ENCODE measurements at regions not wholly inside any gene's neighbourhood (a gene's known extent, or its start where the extent isn't known, plus 50 kb on each side); places are given as distances from the start of the nearest gene placed in this dataset.
"Not testable (repeated sequence)": the region's sequence is repeated elsewhere in the genome, so short reads cannot be mapped to it uniquely, and the experiment has no call there.

GRCh38 chr4:189147005-189147929 lies 793.4 kb upstream of the FRG1 start:
- DNase-seq: no peak

- not testable (repeated sequence) for DNase-seq
These were observed 785.6 kb upstream of the FRG1 start for GRCh38 chr4:189155083-189155482.

DNA sequence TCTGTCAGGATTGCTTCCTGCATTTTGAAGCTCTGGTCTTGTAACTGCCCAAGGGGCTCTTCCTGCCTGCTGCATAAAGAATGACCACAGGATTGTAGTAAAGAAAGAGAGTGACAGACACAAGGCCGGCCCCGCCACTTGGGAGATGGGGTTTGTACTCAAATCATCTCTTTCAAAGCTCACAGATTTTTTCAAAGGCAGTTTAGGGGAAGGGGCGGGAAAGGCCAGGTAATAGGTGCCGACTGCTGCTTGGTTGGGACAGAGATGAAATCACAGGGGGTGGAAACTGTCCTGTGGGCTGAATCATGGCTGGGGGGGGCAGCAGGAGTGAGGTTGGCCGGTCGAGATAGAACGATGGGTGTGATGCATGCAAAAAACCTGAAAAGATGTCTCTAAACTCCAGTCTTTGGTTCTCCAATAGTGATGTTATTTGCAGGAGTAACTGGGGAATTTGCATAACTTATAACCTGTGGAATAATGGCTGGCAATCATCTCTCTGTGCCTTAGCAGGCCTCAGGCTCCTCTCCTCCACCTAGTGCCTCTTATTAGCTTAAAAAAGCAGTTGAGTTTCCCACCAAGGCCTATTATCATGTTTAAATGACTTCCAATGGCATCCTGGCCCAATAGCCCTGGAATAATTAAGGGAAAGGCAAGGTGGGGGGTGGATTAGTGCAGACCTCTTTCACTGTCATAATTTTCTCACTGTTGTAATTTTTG lies 778.4 kb upstream of the FRG1 start:
- no peak for DNase-seq

GRCh38 chr4:189162888-189163287 lies 777.8 kb upstream of the FRG1 start:
- no peak for DNase-seq

GRCh38 chr4:189176002-189176401 lies 764.7 kb upstream of the FRG1 start:
- no peak for DNase-seq

DNA sequence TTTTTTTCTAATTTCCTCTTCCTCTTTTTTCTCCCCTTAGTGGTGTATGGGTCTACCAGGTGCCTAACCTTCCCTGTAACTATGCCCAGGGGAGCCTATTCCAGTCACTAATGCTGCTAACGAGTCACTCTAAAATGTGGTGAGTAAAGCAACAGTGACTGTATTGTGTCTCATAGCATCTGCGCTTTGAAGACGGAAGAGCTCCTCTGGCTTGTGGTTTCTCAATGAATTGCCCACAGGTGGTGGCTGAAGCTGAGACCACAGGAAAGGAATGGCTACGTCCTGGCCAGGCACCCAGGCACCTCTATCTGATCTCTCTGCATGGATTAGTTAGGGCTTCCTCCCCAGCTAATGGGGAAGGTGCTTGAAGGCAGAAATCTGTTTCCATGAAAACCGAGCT lies 763.5 kb upstream of the FRG1 start:
- DNase-seq: no peak

DNA sequence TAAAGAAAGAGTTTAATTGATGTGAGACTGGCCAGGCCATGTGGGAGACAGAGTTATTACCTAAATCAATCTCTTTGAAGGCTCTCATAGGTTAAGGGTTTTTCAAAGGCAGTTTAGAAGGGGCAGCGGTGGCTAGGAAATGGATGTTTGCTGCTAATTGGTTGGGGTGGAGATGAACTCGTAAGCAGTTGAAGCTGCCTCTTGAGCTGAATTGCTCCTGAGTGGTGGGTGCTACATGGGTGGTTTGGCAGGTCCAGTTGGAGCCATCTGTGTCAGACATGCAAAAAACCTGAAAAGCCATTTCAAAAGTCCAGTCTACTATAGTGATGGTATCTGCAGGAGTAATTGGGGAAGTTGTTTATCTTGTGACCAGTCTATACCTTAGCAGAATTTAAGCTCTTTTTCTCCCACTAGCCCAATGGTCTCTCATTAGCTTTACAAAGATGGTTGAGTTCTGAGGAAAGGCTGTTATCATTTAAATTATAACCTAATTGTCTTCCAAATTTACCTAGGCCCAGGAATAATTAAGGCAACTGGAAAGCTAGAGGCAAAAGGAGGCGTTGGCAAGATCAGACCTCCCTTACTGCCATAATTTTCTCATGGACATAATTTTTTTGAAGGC lies 762.4 kb upstream of the FRG1 start:
- DNase-seq: no peak

DNA sequence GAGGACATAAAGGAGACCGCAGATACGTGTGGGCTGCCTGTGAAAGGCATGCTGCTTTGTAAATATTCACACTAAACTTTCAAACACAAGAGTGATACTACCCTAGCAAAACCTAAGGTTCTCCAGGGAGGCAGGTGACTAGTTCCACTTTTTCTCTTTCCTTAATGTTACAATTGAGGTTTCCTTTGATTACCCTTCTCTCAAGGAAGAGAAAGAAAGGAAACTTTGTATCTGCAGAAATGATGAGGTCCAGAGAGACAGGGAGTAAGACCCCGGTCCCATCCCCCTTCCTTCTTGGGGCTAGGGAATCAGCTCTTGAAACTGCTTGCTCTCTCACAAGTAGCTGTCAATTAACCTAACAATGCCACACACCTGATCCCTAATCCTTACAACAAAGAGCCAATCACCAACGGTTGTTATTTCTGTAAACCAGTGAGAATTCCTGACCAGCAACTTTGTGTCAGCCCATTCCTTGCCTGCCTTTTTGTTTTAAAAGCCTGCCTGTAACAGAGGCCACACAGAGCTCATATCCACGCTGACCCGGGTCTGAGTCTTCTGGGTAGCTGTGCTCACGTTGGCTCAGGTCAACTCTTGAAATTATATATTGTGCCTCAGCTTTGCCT lies 754.8 kb upstream of the FRG1 start:
- DNase-seq: no peak

DNA sequence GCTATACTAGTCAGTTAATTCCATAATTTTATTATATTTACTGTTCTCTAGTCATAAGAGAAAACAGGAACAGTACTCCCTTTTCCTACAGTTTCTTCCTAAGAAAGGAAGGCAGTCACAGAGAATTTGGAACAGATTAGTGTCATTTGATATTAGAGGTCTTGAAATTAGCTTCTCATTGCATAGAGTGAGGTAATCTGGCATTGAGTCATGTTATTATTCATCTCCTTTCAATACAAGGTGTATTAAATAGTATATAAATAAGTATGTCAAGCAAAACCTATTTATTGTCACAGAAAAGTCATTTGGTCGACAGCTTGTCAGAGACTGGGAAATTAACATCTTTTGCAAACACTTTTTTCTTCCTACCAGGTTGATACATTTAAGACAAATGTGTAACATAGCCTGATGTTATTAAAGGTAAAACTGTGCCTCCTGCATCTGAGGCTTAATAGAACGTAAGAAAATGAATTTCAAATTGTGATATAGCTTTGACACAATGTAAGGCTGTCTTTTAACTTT lies 753.1 kb upstream of the FRG1 start:
- DNase-seq: no peak

DNA sequence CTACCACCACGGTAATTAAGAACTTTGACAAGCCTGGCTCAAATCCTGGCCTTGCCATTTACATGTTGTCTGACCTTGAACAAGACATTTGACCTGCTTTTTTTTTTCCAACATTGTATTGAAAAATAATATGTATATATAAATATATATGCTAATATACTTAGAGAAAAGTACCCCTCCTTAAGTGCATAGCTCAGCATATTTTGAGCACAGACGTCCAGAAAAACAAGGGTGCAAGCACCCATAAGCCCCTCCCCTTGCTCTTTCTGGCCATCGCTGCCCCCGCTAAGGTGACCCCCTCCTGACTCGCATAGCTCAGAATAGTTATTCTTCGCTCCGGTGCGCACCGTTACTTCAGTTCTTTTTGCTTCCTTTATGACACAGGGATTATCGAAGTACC lies 742.0 kb upstream of the FRG1 start:
- no peak for DNase-seq

DNA sequence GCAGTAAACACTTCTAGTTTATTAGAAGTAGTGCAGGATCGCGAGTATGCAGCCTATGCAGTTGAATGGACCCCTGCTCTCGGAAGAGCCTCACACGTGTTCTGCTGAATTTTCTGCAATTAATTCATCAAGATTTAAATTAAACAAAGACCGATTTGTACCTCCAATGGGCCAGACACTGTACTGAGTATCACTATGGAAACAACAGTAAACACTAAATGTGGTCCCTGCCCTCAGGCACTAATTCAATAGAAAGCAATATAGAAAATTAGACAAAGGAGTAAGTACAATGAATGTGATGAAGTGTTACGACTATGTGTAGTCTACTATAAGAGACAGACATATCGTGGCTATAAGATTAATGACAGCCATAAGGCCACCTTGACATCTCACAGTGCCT lies 740.3 kb upstream of the FRG1 start:
- DNase-seq: no peak

DNA sequence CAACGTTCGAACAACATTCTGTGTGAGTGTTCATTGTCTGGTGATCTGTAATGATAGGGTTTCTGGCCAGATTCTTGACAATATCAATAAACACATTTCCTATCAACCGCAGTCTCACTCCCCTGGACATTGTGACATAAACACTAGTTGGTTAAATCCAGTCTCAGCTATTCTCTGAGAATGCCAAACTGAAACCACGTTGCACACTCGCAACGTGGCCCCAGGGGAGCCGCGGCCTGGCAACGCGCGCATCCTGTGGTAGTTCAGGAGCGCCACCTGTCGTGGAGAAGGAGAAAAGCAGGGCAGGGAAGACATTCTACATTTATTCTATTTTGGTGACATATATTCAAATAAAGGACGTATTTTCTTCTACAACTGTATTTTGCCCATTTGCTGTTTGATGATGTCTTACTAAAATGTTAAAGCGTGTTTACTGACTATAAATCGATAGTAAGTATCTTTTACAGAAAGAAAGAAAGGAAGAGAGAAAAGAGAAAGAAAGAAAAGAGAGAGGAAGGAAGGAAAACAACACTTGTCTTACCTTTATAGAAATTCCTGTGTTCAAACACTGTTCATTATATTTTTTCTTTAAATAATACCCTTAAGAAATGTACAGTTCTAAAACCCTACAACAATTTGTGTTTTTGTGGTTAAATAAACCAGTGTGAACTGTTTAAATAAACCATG lies 738.3 kb upstream of the FRG1 start:
- peak in 27 of 58 donors; percentile 0 to 45 (median 4) for DNase-seq

DNA sequence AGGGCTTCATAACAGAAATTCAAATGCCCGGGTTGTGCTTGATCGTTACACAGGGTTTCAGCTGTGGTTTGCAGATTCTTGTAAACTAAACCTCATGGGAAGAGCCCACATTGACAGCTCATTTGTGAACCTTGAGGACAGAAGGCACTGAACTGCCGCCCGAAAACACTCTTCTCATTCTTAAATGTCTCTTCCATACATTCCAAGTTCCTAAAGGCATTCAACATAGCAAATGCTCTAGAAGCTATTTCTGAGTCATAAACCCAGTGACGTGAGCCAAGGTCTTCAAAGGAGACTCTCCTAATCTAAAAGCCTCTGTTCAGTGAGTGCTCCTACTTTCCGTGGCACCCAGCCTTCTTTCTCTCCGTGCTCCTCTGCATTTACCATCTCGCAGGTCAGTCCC lies 737.8 kb upstream of the FRG1 start:
- DNase-seq: no peak

GRCh38 chr4:189204616-189205015 lies 736.1 kb upstream of the FRG1 start:
- no peak for DNase-seq

DNA sequence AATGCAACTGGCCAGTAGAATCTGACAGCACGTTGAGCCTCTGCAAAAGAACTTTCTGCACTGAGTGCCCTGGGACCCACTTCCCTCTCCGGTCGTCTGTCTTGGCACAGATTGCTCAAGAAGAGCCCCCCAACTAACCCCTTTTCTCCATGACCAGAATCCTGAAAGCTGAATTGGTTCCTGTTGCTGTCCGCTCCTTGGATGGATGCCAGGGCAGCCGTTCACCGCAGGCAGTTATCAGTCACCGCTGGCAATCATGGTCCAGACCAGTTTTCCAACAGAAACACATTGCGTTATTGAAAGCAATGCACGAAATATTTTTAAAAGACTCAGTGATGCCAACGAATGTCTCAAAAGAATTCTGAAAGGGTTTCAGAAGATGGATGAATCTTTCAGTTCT lies 733.7 kb upstream of the FRG1 start:
- no peak for DNase-seq

GRCh38 chr4:189207872-189208271 lies 732.8 kb upstream of the FRG1 start:
- DNase-seq: no peak

- no peak for DNase-seq
These were observed 725.1 kb upstream of the FRG1 start for GRCh38 chr4:189215574-189215973.

DNA sequence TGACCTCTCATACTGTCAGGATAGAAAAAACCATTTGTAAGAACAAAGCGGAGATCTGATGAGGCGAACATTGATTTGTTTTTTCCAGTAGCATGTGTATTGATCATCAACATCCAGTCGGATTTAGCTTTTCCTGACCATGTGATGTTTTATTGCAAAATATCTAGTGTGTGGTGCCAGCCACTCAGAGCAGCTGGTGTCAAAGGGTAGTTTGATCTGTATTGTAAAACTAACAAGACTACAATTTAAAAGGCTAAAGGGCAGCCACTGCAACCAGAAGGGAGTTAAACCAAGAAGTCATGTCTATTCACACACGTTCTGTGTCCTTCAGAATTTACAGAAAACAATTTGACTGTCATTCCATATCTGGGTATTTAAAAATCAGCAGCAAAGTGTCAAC lies 719.0 kb upstream of the FRG1 start:
- DNase-seq: no peak

DNA sequence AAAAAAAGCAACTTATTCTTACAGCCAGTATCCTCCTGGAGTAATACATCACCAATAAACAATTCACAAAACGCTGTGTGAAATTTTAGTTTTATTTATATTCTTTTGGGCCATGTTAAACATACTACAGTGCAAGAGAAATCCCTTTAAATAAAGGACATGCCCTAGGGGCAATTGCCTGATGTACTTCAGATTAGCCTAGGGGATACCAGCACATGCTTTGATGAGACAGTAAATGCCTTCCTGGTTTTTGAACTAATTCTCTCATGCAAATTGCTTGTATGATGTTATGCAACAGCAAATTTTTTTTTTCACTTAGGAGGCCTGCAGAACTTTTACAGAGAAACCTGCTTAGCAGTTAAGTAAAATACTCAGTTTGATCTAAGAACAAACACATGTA lies 711.9 kb upstream of the FRG1 start:
- no peak for DNase-seq

DNA sequence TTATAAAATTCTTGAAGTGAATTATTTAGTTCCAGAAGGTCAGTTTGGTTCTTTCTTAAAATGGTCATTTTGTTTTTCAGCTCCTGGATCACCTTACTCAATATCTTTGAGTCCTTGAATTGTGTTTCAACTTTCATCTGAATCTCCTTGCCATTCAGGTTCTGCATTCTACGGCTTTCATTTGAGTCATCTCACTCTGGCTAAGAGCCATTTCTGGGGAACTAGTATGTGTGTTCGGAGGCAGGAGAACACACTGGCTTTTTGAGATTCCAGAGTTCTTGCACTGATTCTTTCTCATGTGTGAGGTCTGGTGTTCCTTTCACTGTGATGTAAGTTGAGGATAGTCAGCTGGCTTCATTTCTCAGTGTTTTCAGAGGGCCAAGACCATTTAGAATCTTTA lies 708.4 kb upstream of the FRG1 start:
- no peak for DNase-seq

GRCh38 chr4:189233754-189234153 lies 706.9 kb upstream of the FRG1 start:
- DNase-seq: not testable (repeated sequence)

All from anterior cingulate cortex (tissue), 58 donors.